Esophagus squamous epithelium (tissue), 5 donors: ENCODE measurements at regions not wholly inside any gene's neighbourhood (a gene's known extent, or its start where the extent isn't known, plus 50 kb on each side); places are given as distances from the start of the nearest gene placed in this dataset.

ENCODE experiments used
- DNase-seq: peaks from one replicate; lab custom pipeline; 2025; lab: John Stamatoyannopoulos, UW
- H3K27ac ChIP-seq, 4 donors: fragments of 200-600 bp; sonication (generic); one replicate each; pipeline ENCODE4 v1.5.1; 2016 to 2019; ENCODE audit warnings: mild to moderate bottlenecking in 1 of 4
- H3K27me3 ChIP-seq, 4 donors: fragments of 200-600 bp; sonication (generic); 1 replicate in 3 of 4; 2 replicates in 1 of 4; pipeline versions ENCODE4 v1.5.1 to v1.6.0; 2017 to 2021; ENCODE audit warnings: antibody characterized with exemption in 1 of 4
- H3K36me3 ChIP-seq, 3 donors: fragments of 200-600 bp; sonication (generic); one replicate each; pipeline ENCODE4 v1.5.1; 2016 to 2019
- H3K4me1 ChIP-seq, 3 donors: fragments of 200-600 bp; sonication (generic); one replicate each; pipeline ENCODE4 v1.5.1; 2017 to 2019
- H3K4me3 ChIP-seq, 4 donors: fragments of 200-600 bp; sonication (generic); 1 replicate in 3 of 4; 2 replicates in 1 of 4; pipeline ENCODE4 v1.5.1; 2016 to 2019; ENCODE audit warnings: mild to moderate bottlenecking in 2 of 4, moderate library complexity in 1 of 4
- H3K9me3 ChIP-seq, 3 donors: fragments of 200-600 bp; sonication (generic); one replicate each; pipeline ENCODE4 v1.5.1; 2016 to 2019
- CTCF ChIP-seq, 6 experiments: fragments of 450-650 bp in 4 of 6; fragments of 200-600 bp in 2 of 6; sonication (generic) in 2 of 6; IDR thresholded peaks; one replicate each; pipeline ENCODE4 v1.5.1; 2016 to 2019; ENCODE audit warnings: antibody characterized with exemption in 6 of 6, mild to moderate bottlenecking in 4 of 6, moderate library complexity in 4 of 6
- POLR2A ChIP-seq, 4 donors: fragments of 450-650 bp; IDR thresholded peaks; one replicate each; pipeline ENCODE4 v1.6.1; 2017; ENCODE audit warnings: antibody characterized with exemption in 4 of 4, mild to moderate bottlenecking in 4 of 4, moderate library complexity in 3 of 4
- WGBS, 2 donors: methylation state at CpG; one replicate each; pipeline ENCODE4 v1.1.5; 2018; 5-methylcytosine and 5-hydroxymethylcytosine counted together
- intact Hi-C: fragments of 100-400 bp; cut with DNase I; formaldehyde crosslinking; loops from one replicate; pipeline ENCODE4 v1.15.0; 2022
- donor health status: DM: yes; HTN: yes; CAD: no.

DNA sequence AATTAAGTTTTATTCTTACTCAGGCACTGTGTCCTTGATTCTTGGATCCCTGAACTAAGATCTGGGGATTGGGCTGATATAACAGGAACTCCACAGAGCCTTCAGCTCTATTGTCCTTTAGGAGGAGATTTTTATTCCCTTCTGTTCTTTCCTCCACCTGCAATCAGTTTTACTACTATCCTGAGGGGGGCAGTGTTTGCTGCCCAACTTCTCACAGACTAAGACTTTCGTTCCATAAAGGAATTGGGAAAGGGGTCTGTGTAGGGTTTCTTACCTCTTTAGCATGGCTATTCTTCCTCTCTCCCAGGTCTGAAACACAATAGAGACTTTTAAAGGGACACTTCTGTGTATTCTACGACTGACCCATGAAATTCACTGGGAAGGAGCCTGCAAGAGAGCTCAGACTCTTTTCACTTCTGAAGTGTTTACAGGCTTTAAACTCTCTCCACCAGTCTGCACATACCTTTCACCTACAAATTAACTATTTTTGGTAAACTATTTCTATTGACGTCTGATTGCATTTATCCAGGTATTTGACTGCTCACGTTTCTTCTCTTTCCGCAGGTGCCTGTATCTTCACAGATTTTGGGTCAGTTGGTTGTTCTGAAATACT lies 103.3 kb upstream of the DEPDC1 start:
- 44 to 53% methylated on average over 5 of the region's 5 CpGs for WGBS, 2 donors
- intact Hi-C loops, result no loop called here
- no peak overlapping the region for H3K4me3 ChIP-seq

DNA sequence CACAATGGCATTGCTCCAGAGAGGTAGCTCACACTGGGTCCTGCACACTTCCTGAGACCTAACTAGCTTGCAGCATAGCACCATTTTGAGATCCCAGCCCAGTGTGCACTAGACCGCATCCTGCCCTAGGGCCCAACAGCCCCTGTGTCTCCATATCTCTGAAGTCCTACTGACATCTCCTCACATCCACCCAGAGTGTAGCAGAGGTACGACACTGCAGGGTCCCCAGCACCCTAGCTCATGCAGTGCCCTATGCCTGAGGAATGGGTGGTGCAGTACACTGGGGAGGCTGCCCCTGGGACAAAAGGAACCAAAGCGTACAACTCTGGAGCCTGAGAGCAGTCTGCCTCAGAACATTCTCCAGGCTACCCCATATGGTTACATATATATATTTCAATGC lies 111.4 kb upstream of the DEPDC1 start:
- TF ChIP-seq POLR2A (IDR thresholded peaks at IDR 0.05), result no peak
- no peak for TF ChIP-seq CTCF (IDR thresholded peaks at IDR 0.05)
- no peak for DNase-seq
- Histone ChIP-seq H3K27me3 (no peaks in the 10 kb centered on the region), H3K27ac (no peak overlapping the region), H3K36me3 (no peaks in the 10 kb centered on the region), H3K4me1 (no peaks in the 10 kb centered on the region), H3K9me3 (peaks cover 0 to 12% (median 8%) of the 10 kb centered on the region in 3 donors), H3K4me3 (no peak overlapping the region)
- 89 to 100% methylated on average over 2 to 3 of the region's 3 CpGs for WGBS, 2 donors
- intact Hi-C loops, result no loop called here

More for the DNA sequence above, 103.3 kb upstream of the DEPDC1 start:
- Histone ChIP-seq H3K9me3 (no peaks in the 10 kb centered on the region), H3K36me3 (no peaks in the 10 kb centered on the region), H3K4me1 (peaks cover 0 to 3% (median 0%) of the 10 kb centered on the region in 3 donors), H3K27ac (no peak overlapping the region), H3K27me3 (no peaks in the 10 kb centered on the region)
- no peak for DNase-seq
- TF ChIP-seq CTCF (IDR thresholded peaks at IDR 0.05) (peak; percentile 23 to 61 (median 54)), POLR2A (IDR thresholded peaks at IDR 0.05) (no peak)

GRCh38 chr1:68615312-68615711 lies 118.4 kb upstream of the DEPDC1 start:
- H3K27me3 ChIP-seq, result no peaks in the 10 kb centered on the region
- no peaks in the 10 kb centered on the region for H3K36me3 ChIP-seq
- DNase-seq, result no peak
- intact Hi-C loops, result no loop called here
- WGBS, 2 donors, result 66 to 68% methylated on average over 4 of the region's 4 CpGs
- peaks cover 0 to 18% (median 13%) of the 10 kb centered on the region in 3 donors for H3K9me3 ChIP-seq
- no peak overlapping the region for H3K27ac ChIP-seq
- no peak overlapping the region for H3K4me3 ChIP-seq
- TF ChIP-seq CTCF (IDR thresholded peaks at IDR 0.05), result no peak
- no peak for TF ChIP-seq POLR2A (IDR thresholded peaks at IDR 0.05)
- H3K4me1 ChIP-seq, result no peaks in the 10 kb centered on the region

DNA sequence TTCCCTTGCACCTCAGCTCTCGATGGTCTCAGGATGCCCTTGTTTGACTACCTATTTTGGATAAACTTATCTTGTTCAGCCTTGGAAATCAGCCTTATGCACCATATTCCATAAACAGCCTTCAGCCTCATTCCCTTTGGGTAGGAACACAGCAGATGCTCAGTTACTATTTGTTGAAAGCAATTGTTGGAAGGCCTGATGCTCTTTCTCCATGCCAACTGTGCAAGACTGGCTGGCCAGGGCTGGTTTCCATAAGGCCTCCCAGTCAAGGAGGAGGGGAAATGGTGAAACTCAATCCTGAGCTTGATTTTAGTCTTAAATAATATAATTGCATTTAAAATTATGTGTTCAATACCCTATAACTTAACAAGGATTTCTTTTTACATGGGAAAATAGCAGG lies 121.1 kb upstream of the DEPDC1 start:
- H3K36me3 ChIP-seq, result no peaks in the 10 kb centered on the region
- WGBS, 2 donors, result 71 to 83% methylated on average over 1 of the region's 1 CpG
- H3K4me3 ChIP-seq, result no peak overlapping the region
- H3K9me3 ChIP-seq, result peaks cover 0 to 18% (median 17%) of the 10 kb centered on the region in 3 donors
- intact Hi-C loops, result no loop called here
- DNase-seq, result no peak
- H3K27ac ChIP-seq, result no peak overlapping the region
- TF ChIP-seq CTCF (IDR thresholded peaks at IDR 0.05) (no peak), POLR2A (IDR thresholded peaks at IDR 0.05) (no peak)
- H3K27me3 ChIP-seq, result no peaks in the 10 kb centered on the region
- no peaks in the 10 kb centered on the region for H3K4me1 ChIP-seq

- peaks cover 0 to 21% (median 0%) of the 10 kb centered on the region in 3 donors for H3K4me1 ChIP-seq
These were observed 123.7 kb upstream of the DEPDC1 start for GRCh38 chr1:68620571-68620970.

More at GRCh38 chr1:68620571-68620970, 123.7 kb upstream of the DEPDC1 start:
- Histone ChIP-seq H3K27me3 (no peaks in the 10 kb centered on the region), H3K4me3 (no peak overlapping the region), H3K9me3 (peaks cover 0 to 17% (median 14%) of the 10 kb centered on the region in 3 donors), H3K27ac (no peak overlapping the region), H3K36me3 (no peaks in the 10 kb centered on the region)
- intact Hi-C loops, result no loop called here
- no peak for DNase-seq
- 86 to 91% methylated on average over 1 of the region's 1 CpG for WGBS, 2 donors
- TF ChIP-seq POLR2A (IDR thresholded peaks at IDR 0.05) (no peak), CTCF (IDR thresholded peaks at IDR 0.05) (no peak)
